Epidermal melanocyte (primary cell): ENCODE measurements at regions not wholly inside any gene's neighbourhood (a gene's known extent, or its start where the extent isn't known, plus 50 kb on each side); places are given as distances from the start of the nearest gene placed in this dataset.
"Not testable (repeated sequence)": the region's sequence is repeated elsewhere in the genome, so short reads cannot be mapped to it uniquely, and the experiment has no call there.

Experiments used
- DNase-seq: peaks from one replicate; pipeline ENCODE4 v3.0.0; 2011; ENCODE audit warnings: low spot score; ENCODE audit not compliant: insufficient read length

GRCh38 chr15:93366387-93367100 lies 277.5 kb upstream of the RGMA start:
- DNase-seq: no peak

GRCh38 chr15:93362821-93363220 lies 273.8 kb upstream of the RGMA start:
- DNase-seq: no peak

GRCh38 chr15:93362203-93362602 lies 273.2 kb upstream of the RGMA start:
- no peak for DNase-seq

- no peak for DNase-seq
These were observed 272.7 kb upstream of the RGMA start for GRCh38 chr15:93361703-93362102.

GRCh38 chr15:93360976-93361375 lies 272.0 kb upstream of the RGMA start:
- DNase-seq: no peak

- no peak for DNase-seq
These were observed 271.3 kb upstream of the RGMA start for GRCh38 chr15:93360318-93360717.

- no peak for DNase-seq
These were observed 270.6 kb upstream of the RGMA start for GRCh38 chr15:93359425-93360131.

GRCh38 chr15:93359060-93359408 lies 270.0 kb upstream of the RGMA start:
- no peak for DNase-seq

GRCh38 chr15:93358166-93359059 lies 269.4 kb upstream of the RGMA start:
- no peak for DNase-seq

- DNase-seq: no peak
These were observed 259.9 kb upstream of the RGMA start for GRCh38 chr15:93348711-93349545.

GRCh38 chr15:93347986-93348385 lies 259.0 kb upstream of the RGMA start:
- DNase-seq: no peak

GRCh38 chr15:93345981-93346380 lies 257.0 kb upstream of the RGMA start:
- no peak for DNase-seq

GRCh38 chr15:93343402-93343801 lies 254.4 kb upstream of the RGMA start:
- DNase-seq: not testable (repeated sequence)

GRCh38 chr15:93341164-93341563 lies 252.2 kb upstream of the RGMA start:
- no peak for DNase-seq

- DNase-seq: no peak
These were observed 251.4 kb upstream of the RGMA start for GRCh38 chr15:93340406-93340805.

- DNase-seq: no peak
These were observed 244.8 kb upstream of the RGMA start for GRCh38 chr15:93333796-93334195.

- DNase-seq: not testable (repeated sequence)
These were observed 244.1 kb upstream of the RGMA start for GRCh38 chr15:93333126-93333525.

GRCh38 chr15:93332168-93332553 lies 243.2 kb upstream of the RGMA start:
- DNase-seq: no peak

GRCh38 chr15:93331545-93332167 lies 242.6 kb upstream of the RGMA start:
- no peak for DNase-seq

- DNase-seq: no peak
These were observed 242.0 kb upstream of the RGMA start for GRCh38 chr15:93330912-93331544.
